HG03066 (cell line): ENCODE measurements at regions not wholly inside any gene's neighbourhood (a gene's known extent, or its start where the extent isn't known, plus 50 kb on each side); places are given as distances from the start of the nearest gene placed in this dataset.
"Not testable (repeated sequence)": the region's sequence is repeated elsewhere in the genome, so short reads cannot be mapped to it uniquely, and the experiment has no call there.

Experiments used
- ATAC-seq: cut with Tn5 transposase; IDR thresholded peaks from one replicate; pipeline ENCODE4 v1.9.1; 2021; ENCODE audit warnings: low read depth; ENCODE audit not compliant: unreplicated experiment

DNA sequence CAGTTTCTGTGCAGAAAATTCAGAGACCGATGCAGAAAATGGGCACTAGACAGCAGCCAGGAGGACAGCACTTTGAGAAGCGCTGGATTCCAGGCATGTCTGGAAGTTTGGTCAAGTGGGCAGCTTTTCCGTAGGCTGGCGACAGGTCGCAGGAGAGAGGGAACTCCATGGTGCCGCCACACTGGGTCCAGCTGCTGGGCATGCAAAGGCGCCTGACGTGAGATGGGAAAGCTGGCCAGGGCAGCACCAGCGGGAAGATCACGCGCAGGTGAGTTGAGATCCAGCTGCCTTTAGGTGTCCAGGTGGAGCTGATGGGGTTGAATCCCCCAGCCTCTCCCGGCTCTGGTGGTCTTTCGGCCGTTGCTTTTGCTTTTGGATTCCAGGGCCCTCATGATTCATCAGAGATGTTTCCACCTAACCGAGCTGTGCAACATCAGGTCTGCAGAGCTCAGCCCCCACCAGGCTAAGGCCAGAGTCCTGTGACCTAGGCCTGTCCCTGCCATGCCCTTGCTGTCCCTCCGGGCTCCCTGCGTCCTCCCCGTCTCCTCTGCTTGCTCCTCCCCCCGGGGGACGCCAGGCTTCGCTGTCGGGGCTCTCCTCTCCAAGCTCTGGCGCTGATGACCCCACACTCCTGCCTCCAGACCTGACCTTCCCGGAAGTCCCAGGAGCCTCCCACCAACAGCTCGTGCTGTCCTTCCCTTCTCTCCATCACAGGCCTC lies 1001.7 kb downstream of the BRD1 start:
- no peak for ATAC-seq

DNA sequence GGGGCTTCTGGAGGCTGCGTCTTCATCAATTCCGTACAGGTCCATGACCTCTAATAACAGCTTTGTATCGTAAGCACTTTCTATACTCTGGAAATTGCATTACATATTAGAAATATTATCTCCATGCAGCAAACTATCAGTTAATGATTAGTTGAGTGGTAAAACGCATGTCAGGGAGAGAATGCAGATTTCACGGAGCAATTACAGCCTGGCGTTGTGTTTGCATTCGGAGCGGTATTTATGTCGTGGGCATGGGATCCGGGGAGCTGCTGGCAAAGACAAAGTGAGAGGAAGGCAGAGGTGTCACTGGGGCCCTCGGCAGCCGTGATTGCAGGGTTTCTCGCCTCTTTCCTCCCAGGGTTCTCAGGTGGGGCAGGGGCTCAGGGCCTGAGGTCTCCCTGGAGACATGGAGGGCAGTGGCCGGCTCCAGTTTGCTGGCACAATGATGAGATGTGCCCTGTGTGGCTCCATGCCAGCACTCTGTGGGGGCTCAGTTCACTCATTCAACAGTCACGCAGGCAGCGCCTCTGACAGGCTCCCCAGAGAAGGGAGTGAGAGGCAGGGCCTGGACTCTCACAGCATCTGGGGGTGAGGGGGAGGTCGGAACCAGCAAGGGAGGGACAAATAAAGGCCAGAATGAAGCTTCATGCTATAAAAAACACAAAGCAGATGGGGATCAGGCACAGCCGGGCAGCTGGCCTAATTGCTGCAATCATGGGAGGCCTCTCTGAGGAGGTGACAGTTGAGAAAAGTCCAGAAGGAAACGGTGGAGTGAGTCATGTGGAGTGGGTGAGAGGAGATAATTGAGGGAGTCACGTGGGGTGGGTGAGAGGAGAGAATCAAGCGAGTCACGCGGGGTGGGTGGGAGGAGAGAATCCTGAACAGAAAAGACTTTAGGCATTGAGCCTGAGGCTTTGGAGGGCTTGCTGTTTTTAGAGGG lies 1002.7 kb downstream of the BRD1 start:
- ATAC-seq: no peak

- no peak for ATAC-seq
These were observed 1003.7 kb downstream of the BRD1 start for GRCh38 chr22:48823941-48824340.

- no peak for ATAC-seq
These were observed 1005.1 kb downstream of the BRD1 start for GRCh38 chr22:48822278-48823233.

GRCh38 chr22:48821727-48822126 lies 1005.9 kb downstream of the BRD1 start:
- ATAC-seq: no peak

DNA sequence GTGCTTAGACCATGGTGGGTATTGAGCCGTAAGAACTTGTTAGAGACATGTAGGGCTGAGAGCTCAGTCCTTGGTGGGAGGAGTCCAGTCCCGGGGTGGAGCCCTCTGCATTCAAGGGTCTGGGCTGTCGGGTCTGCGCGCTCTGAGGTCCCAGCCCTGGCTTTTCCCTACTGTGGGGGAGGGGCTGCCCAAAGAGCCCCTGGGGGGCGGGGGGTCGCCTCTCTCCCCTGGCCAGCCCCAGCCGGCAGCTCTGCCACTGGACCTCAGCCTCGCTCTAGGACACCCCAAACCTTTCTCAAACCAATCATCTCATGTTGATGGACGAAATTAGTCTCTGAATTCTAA lies 1006.4 kb downstream of the BRD1 start:
- ATAC-seq: no peak

DNA sequence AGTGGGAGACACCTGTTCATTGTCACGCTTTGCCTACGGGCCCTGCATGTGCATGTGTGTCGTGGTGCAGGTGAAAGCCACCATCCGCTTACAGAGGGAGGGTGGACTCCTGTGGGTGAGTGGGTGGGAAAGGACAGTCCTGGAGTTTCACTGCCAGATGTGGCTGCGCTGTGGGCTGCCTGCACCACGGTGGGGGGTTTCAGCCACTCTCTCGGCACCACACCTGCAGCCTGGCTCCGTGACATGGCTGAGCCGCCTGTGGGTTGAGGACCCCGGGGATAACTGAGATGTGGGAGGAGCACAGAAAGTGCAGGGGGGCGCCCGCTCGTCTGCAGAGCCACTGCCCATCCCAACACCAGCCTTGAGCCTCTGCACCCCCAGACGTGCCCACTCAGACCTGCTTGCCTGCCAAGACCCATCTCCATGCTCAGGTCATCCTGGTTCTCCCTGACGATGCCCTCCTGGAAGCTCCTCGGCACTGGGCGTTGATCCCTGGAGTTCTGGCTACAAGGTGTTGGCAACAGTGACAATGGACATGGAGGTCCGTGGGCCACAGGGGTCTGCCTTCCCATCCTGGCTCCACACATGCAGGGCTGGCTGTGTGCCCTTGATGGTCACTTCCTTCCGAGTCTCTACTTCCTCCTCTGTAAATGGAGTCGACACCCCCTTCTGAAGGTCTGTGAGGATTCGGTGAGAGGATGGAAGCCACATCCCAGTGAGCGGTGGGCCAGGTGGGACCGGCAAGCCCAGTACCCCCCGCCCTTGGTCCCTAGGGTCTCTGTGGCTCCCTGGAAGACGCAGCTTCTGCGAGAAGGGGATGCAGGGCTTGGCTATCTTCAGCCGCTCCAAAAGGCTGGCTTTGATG lies 1007.0 kb downstream of the BRD1 start:
- ATAC-seq: no peak

DNA sequence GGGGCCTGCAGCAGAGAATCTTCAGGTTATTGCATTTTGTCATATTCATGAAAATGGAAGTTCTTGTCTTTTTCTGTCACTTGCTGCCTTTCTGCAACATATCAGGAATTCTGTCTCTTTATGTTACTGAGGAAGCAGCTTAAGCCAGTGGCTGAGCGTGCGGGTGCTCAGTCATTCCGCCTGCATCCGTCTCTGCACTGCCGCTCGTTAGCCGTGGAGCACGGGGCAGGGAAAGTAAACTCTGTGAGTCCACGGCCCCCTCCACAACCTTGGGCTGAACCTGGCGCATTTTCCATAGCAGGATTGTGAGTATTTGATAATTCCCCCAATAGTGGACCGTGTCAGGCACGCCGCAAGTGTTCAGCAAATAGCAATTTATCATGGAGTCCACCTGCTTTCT lies 1007.7 kb downstream of the BRD1 start:
- no peak for ATAC-seq

- no peak for ATAC-seq
These were observed 1008.4 kb downstream of the BRD1 start for GRCh38 chr22:48819232-48819631.

DNA sequence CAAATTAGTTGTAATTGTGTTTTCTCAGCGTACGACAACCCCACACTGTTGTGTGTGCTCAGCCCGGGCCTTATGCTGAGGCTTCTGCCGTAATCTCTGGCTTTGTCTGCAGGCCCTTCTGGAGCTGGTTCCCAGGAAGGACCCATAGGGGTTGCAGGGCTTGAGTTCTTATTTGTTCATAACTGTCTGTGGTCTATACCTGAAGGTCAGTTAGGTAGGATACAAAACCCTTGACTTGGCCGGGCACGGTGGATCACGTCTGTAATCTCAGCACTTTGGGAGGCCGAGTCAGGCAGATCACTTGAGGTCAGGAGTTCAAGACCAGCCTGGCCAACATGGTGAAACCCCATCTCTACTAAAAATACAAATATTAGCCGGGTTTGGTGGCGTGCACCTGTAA lies 1010.2 kb downstream of the BRD1 start:
- not testable (repeated sequence) for ATAC-seq

GRCh38 chr22:48811885-48812284 lies 1015.8 kb downstream of the BRD1 start:
- no peak for ATAC-seq

GRCh38 chr22:48808038-48808960 lies 1019.4 kb downstream of the BRD1 start:
- no peak for ATAC-seq

DNA sequence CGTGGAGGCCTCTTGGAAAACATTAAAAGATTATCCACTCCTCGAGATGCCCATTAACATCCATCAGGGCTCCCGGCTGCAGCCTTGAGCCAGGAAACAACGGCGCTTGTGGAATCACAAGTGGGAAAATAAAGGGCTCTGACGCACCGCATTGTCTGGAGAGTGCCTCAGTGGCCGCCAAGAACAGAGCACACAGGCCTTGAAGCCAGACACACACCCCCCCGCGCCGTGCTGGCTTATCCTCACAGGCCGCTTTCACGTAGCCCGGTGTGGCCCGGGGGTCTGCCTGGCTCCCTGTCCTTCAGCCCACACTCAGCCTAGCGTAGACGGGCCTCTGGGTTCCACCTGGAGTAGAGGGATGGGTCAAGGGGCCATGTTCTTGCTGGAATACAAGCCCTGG lies 1020.5 kb downstream of the BRD1 start:
- ATAC-seq: no peak

GRCh38 chr22:48806227-48806781 lies 1021.4 kb downstream of the BRD1 start:
- no peak for ATAC-seq

GRCh38 chr22:48805516-48805915 lies 1022.2 kb downstream of the BRD1 start:
- no peak for ATAC-seq

- ATAC-seq: no peak
These were observed 1022.8 kb downstream of the BRD1 start for GRCh38 chr22:48804811-48805301.

DNA sequence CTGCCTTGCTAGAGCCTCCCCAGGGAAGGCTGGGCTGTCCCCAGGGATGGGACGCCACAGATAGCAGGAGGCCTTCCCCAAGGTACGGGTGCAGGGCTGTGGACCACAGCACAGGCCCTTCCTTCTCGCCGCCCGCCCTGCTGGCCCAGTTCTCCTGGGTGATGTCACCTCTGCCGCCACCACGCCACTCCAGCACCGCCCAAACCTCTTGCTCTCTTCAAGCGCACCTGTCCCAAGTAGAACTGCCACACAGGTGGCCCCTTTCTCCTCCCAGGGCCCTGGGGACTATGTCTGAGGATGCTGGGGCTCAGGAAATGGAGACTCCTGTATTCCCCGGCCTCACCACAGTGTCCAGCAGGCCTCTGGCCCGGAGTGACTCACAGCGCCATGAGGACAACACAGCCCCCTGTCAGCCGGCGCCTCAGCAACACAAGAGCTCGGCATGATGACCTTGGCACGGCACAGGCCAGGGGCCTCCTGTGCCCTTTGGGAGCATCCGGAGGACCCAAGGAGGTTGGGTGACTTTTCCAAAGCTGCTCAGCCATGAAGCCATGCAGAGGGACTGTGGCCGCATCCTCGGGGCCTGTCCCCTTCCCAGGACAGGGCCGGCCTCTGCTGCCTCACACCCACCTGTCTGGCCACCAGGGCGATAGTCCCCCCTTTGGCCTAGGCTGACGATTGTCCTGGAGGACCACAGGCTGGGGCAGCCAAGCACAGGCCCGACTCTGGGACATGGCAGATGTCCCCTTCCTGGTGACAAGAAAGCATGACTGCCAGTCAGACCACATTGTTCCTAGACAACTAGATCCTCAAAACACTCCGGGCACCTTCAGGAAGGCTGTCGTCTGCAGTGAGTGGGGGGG lies 1023.5 kb downstream of the BRD1 start:
- ATAC-seq: no peak
